ENCODE measurements at regions not wholly inside any gene's neighbourhood (a gene's known extent, or its start where the extent isn't known, plus 50 kb on each side); places are given as distances from the start of the nearest gene placed in this dataset.

DNA sequence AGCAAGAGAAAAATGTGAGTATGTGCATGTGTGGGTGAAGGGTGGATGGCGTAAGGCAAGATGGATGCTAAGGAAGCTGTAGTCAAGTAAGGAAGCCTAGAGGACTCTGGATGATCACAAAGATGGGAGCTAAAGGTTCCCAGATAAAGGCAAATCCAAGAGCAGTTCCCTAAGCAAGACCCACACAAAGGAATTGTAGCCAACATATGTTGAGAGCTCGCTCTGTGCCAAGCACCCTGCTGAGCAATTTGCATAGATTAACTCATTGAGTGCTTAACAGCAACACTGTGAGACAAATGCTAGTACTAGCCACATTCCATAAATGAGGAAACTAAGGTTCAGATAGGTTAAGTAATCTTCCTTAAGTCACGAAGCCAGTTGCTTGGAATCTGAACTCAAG lies 132.6 kb downstream of the C1D start:
- no peak for DNase-seq (ENCODE audit: low read depth)
- H3K4me3 ChIP-seq (ENCODE audit: control insufficient read depth, low read depth, low read length), result no peak overlapping the region
- TF ChIP-seq, protein P1, sequence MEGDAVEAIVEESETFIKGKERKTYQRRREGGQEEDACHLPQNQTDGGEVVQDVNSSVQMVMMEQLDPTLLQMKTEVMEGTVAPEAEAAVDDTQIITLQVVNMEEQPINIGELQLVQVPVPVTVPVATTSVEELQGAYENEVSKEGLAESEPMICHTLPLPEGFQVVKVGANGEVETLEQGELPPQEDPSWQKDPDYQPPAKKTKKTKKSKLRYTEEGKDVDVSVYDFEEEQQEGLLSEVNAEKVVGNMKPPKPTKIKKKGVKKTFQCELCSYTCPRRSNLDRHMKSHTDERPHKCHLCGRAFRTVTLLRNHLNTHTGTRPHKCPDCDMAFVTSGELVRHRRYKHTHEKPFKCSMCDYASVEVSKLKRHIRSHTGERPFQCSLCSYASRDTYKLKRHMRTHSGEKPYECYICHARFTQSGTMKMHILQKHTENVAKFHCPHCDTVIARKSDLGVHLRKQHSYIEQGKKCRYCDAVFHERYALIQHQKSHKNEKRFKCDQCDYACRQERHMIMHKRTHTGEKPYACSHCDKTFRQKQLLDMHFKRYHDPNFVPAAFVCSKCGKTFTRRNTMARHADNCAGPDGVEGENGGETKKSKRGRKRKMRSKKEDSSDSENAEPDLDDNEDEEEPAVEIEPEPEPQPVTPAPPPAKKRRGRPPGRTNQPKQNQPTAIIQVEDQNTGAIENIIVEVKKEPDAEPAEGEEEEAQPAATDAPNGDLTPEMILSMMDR (IDR thresholded peaks at IDR 0.05; ENCODE audit: control insufficient read depth, insufficient read depth, low read depth, low read length, missing control alignments), result no peak

DNA sequence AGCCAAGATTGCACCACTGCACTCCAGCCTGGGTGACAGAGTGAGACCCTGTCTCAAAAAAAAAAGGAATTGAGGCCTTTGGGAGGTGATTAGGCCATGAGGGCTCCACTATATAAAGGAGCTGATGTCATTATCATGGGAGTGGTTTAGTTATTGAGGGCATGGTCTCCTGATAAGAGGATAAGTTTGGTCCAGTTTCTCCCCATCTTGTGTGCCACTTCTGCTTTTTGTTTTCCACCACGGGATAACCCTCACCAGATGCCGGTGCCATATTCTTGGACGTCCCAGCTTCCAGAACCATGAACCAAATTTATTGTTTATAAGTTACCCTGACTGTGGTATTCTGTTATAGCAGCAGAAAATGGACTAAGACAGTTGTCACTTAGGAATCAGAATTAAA lies 125.8 kb downstream of the C1D start:
- no peak for DNase-seq (ENCODE audit: low read depth)
- no peak overlapping the region for H3K4me3 ChIP-seq (ENCODE audit: control insufficient read depth, low read depth, low read length)

DNA sequence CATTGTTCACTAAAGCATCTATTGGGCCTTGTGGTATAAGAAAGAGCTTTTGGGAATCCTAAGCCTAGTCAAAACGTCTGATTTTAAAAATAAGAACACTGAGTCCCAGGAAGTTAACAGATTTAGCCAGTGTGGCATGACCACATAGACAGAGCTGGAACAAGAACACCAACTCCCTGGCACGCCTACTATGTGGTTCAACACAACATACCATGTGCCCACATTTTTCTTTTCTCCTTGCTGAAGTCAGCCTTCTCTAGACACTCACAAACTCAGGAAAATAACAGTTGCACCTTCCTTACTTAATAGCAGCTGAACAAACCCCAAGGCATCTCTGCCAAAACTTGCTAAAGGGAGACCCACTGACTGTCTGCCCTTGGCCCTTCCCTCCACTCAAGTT lies 124.8 kb downstream of the C1D start:
- TF ChIP-seq, protein P1 (IDR thresholded peaks at IDR 0.05; ENCODE audit: control insufficient read depth, insufficient read depth, low read depth, low read length, missing control alignments), result no peak
- DNase-seq (ENCODE audit: low read depth), result no peak
- no peak overlapping the region for H3K4me3 ChIP-seq (ENCODE audit: control insufficient read depth, low read depth, low read length)

More for the DNA sequence above, 125.8 kb downstream of the C1D start:
- TF ChIP-seq, protein P1 (IDR thresholded peaks at IDR 0.05; ENCODE audit: control insufficient read depth, insufficient read depth, low read depth, low read length, missing control alignments), result no peak

DNA sequence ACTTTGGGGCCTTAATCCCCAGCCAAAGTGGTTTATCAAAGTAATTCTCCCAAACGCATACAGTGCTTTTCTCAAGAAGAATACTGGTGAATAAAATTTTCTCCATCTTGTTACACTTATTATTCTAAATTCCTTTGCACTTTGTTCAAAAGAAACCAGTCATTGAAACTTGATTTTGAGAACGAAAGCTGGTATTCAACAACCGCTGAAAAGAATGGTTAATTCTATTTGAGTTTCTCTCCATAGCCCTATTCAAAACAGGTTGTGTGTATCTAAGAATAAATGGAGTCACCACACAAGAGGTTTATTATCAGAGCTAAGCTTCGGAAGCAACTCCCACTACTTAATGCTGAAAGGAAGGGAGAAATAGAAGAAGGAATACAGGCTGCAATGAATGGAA lies 117.7 kb downstream of the C1D start:
- TF ChIP-seq, protein P1 (IDR thresholded peaks at IDR 0.05; ENCODE audit: control insufficient read depth, insufficient read depth, low read depth, low read length, missing control alignments), result no peak
- DNase-seq (ENCODE audit: low read depth), result no peak
- H3K4me3 ChIP-seq (ENCODE audit: control insufficient read depth, low read depth, low read length), result no peak overlapping the region

DNA sequence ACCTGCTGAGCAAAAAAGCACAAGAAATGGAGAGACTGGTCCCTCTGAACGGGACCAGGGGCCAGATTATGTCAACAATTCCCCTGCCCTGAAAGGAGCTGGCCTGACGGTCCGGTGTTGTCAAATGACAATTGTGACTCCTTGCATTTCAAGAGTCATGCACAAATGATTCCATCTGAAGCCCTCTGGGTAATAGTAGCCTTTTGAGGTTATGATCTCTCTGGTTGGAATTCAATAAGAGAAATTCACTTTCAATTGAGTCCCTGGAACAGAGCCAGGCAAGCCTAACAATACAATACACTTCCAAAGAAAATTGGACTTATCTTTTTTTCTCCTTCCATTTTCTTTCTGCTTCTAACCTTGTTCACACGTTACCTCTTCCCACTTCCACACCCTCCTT lies 116.9 kb downstream of the C1D start:
- no peak for DNase-seq (ENCODE audit: low read depth)
- TF ChIP-seq, protein P1 (IDR thresholded peaks at IDR 0.05; ENCODE audit: control insufficient read depth, insufficient read depth, low read depth, low read length, missing control alignments), result no peak
- no peak overlapping the region for H3K4me3 ChIP-seq (ENCODE audit: control insufficient read depth, low read depth, low read length)

DNA sequence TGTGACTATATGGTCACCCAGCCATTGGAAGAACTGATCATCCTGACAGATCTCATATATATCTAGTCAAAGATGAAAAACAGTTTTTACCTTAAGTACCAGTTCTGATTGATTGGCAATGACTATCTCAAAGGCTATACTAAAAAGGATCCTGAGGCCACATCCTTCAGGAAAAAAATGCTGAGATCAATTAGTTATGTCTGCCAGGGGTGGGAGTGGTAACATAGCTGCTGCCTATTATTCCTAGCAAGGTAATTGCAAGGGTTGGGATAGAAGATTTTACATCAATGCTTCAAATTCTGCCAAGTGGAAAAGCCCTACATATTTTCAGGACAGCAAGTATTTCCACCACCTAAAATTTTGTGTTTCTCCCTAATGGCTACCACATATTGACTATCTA lies 114.7 kb downstream of the C1D start:
- TF ChIP-seq, protein P1 (IDR thresholded peaks at IDR 0.05; ENCODE audit: control insufficient read depth, insufficient read depth, low read depth, low read length, missing control alignments), result no peak
- no peak for DNase-seq (ENCODE audit: low read depth)
- H3K4me3 ChIP-seq (ENCODE audit: control insufficient read depth, low read depth, low read length), result no peak overlapping the region

DNA sequence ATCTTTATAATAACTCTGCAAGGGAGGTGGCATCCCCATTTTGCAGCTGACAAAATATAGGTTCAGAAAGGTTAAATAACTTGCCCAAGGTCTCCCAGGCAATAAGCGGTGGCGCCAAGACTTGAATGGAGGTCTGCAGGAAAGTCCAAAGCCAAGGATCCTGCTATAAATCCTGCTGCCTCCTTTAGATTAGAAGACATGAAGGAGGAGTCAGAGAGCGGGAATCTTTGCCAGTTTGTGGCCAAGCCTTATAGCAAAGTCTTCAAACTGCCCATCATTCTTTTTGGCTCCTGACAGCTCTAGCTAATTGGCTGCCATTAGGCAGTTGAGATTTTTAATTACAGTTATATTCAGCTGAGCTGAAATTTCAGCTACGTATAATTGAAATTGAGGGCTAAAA lies 114.3 kb downstream of the C1D start:
- no peak for DNase-seq (ENCODE audit: low read depth)
- TF ChIP-seq, protein P1 (IDR thresholded peaks at IDR 0.05; ENCODE audit: control insufficient read depth, insufficient read depth, low read depth, low read length, missing control alignments), result no peak
- no peak overlapping the region for H3K4me3 ChIP-seq (ENCODE audit: control insufficient read depth, low read depth, low read length)
